Body of pancreas (tissue), 4 donors: ENCODE measurements at regions not wholly inside any gene's neighbourhood (a gene's known extent, or its start where the extent isn't known, plus 50 kb on each side); places are given as distances from the start of the nearest gene placed in this dataset.

Source experiments
- CTCF ChIP-seq, 7 experiments: fragments of 450-650 bp in 4 of 7; fragments of 200-600 bp in 3 of 7; sonication (generic) in 3 of 7; IDR thresholded peaks; one replicate each; pipeline ENCODE4 v1.5.1; 2016 to 2019; ENCODE audit warnings: antibody characterized with exemption in 7 of 7
- POLR2A ChIP-seq, 3 donors: fragments of 450-650 bp; IDR thresholded peaks; one replicate each; pipeline ENCODE4 v1.6.1; 2016; ENCODE audit warnings: antibody characterized with exemption in 3 of 3, mild to moderate bottlenecking in 2 of 3

- TF ChIP-seq POLR2A (IDR thresholded peaks at IDR 0.05) (no peak), CTCF (IDR thresholded peaks at IDR 0.05) (no peak)
Observed at GRCh38 chr5:155200608-155201007, 187.1 kb downstream of the KIF4B start.
